Cerebellar cortex (tissue), 1 donor: ENCODE measurements at regions not wholly inside any gene's neighbourhood (a gene's known extent, or its start where the extent isn't known, plus 50 kb on each side); places are given as distances from the start of the nearest gene placed in this dataset.
A peak's percentile ranks its signal among the peaks of the same experiment; 100 is the strongest.
"Not testable (repeated sequence)": the region's sequence is repeated elsewhere in the genome, so short reads cannot be mapped to it uniquely, and the experiment has no call there.

Experiments
- DNase-seq: peaks from one replicate; pipeline ENCODE4 v3.0.0-alpha.2; 2015; ENCODE audit warnings: low spot score

DNA sequence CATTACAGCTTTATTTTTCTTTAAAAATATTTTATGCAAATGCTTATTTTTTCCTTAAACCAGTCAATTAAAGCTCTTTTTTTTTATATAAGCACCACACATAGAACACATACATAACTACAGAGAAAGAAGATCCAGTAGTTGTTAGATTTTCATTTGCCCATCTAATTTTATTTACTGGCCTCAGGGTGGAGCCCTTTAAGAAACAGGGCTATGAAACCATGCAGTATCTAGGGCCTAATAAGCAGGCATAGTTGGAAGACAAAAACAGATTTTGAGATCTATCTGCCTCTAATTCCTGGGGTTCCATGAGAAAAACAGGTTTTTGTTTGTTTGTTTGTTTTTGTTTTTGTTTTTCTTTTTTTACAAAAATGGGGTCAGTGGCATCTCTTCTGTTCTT, 120.6 kb downstream of the BCHE start:
- no peak for DNase-seq

DNA sequence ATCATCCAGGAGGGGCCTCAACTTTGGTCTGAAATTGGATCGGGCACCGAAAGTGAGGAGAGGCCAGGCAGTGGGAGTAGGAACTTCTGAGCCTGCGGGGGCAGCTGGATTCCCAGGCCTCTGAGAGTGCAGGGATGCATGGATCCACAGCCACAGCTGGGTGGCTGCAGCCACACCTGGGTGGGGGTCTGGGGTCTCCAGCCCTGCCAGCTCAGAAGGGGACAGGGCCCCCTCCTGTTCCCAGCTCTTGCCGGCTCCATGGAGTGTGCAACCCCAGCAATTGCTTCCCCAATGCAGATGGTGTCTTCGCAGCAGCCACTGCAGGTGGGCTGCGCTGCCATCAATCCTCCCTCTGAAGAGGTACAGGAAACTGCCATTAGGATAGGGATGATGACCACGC, 123.7 kb downstream of the BCHE start:
- DNase-seq: no peak

DNA sequence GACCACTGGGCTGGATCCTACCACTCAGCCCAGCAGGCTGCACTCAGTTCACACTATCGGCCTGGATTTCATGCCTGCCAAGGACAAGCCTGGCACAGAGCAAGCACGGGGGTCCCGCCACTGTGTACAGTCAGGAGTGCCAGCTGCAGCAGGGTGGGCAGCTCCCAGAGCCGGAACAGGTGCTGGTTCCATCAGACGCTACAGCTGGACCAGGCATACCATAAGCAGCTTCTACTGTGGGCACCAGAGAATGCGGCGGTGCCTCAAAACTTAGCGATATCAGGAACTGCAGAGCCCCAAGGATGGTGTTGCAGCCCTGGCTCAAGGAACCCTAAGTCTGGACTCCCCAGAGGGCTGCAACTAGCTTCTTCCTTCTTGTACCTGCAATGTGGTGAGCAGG, 124.8 kb downstream of the BCHE start:
- no peak for DNase-seq

DNA sequence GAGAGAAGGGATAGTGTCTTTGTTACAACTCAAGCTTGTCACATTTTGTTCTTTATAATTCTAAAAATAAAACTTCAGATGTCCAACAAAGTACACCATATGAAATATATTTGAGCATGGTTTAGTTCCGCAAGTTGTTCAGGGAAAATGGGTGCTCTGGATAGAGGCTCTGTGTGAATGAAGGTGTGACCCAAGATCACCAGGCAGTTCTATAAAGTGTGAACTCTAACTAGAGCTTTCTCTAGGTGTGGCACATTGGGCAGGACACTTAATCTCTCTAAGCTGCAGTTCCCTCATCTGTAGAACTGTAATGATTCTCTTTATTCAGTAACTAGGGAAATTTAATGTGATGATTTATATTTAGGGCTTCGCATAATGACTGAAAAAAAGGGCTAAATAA, 139.3 kb downstream of the BCHE start:
- DNase-seq: no peak

DNA sequence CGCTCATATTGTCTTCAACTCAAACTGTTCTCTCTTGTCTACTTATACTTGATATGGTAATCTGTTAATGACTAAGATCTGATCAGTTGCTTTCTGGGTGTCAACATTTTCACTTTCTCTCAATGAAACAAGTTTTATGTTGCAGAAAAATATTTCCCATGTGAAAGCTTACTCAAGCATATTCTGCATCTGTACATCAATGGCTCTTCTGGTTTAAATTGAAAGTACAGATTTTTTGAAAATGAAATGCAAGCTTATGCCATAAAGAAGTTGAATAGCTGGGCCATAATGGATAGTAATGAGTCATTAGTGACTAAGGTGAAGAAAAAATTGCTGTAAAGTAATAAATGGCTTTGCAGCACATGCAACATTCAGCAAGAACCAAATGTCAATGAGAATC, 140.7 kb downstream of the BCHE start:
- no peak for DNase-seq

DNA sequence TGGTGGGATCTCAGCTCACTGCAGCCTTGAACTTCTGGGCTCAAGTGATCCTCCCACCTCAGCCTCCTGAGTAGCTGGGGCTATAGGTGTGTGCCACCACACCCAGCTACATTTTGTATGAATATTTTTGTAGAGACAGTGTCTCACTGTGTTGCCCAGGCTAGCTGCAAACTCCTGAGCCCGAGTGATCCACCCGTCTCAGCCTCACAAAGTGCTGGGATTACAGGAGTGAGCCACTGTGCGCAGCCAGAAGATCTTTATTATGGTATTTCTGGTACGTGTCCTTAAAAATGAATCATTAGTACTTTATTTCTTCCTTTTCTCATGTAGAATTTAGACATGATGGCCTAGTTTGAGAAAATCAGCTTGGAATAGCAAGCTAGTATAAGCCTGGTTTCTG, 153.3 kb downstream of the BCHE start:
- no peak for DNase-seq

DNA sequence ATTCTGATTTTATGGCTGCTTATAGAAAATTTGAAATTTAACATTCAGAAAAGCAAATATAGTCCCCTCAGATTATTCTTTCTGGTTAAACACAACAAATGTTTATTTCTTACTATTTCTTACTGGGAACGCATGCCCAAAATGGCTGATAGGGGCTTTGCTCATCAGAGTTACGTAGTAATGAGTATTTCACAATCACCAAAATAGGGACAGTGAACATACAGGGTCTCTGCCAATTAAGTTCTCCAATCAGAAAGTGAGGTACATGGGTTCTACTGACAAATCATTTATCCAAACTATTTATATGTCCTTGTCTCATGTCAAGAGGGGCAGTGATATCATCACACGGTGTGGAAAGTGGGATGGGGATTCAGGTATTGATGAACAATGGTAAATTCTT, 154.5 kb downstream of the BCHE start:
- no peak for DNase-seq

DNA sequence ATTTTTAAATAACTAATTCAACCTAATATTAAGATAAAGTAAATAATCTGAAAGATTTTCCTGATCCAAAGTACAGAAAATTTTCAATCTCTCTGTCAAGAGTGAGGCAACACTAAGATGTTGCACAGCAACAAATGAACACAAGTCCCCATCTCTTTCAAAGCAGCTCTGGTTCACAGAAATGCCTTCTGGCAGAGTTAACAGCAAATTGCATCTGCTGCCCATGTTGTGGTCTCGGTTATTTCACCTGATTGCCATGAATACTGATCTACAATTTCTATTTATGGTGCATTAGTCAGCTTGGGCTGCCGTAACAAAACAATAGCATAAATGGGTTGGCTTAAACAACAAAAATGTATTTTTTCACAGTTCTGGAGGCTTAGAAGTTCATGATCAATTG, 167.3 kb downstream of the BCHE start:
- no peak for DNase-seq

DNA sequence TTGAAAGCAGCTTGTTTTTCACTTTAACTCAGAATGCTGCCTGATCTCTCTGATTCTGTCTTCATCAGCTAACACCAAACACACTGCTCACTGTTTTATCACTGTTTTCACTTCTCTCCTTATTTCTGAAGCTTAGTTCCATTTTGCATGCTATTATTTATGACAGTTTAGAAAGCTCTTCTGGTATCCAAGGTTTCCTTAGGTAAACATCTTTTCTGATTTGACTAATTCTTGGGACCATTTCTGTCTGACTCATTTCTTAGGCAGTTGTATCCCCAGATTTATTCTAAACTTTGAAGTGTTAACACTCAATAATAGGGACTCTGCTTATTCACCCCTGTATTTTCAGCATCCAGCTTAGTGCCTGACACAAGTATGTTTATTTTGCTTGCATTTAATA, 167.7 kb downstream of the BCHE start:
- no peak for DNase-seq

DNA sequence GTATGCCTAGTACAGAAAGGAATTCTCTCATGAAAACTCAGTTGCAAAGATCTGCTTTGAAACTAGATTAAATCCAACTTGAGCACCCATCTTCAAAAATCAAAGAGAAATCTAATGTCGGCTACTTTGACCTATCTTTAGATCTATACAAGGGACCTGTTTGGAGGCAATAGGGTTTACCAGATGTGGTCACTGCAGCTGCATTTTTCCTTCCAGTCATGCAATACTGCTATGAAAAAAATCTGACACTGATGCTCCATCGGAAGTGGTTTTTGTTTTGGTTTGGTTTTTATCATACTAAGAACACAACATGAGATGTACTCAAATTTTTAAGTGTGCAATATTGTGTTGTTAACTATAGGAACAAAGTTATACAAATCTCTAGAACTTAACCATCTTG, 169.5 kb downstream of the BCHE start:
- DNase-seq: no peak

DNA sequence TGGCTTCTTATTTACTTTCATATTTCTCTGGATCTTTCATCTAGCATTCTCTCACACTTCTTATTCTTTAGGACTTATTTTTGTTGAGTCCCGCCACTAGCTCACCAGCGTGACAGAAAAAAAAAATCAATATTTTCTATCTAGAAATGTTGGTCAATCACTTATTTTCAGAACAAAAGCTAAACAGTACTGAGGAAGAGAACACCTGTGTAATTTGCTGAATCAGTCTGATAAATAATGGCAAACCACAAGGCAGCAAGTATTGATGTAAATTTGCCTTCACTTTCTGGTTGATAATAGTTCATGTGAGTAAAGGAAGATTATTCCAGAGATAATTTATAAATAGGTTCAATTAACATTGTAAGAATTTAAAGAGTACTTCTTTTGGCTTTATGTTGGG, 179.2 kb downstream of the BCHE start:
- DNase-seq: no peak

DNA sequence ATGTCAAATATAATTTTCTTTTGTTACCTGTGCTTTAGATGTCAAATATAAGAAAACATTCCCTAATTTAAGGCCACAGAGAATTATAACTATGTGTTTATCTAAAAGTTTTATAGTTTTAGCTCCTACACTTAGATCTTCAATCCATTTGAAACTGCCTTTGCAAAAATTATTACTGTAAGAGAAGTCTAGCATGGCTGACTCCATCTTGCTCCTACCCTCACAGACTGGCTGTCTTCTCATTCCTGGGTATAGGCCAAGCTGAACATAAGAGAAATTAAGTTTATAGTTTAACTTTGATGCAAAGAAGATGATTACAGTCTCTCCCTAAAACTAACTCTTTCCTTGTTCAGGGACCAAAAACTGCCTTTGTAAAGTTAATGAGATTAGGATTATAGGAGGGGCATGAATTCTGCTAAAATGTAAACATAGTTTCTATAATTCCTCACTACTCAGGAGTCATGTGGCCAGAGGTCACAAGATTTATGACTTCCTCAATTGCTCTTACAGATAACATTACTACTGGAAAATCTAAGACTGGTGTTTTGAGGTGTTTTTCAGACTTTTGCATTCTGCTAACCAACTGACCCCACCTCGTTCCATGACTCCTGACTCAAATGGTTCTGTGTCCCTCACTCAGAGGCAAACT, 184.0 kb downstream of the BCHE start:
- no peak for DNase-seq

DNA sequence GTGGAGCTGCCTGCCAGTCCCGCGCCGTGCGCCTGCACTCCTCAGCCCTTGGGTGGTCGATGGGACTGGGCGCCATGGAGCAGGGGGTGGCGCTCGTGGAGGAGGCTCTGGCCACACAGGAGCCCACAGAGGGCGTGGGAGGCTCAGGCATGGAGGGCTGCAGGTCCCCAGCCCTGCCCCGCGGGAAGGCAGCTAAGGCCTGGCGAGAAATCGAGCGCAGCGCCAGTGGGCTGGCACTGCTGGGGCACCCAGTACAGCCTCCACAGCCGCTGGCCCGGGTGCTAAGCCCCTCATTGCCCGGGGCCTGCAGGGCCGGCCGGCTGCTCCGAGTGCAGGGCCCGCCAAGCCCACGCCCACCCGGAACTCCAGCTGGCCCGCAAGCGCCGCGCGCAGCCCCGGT, 187.9 kb downstream of the BCHE start:
- not testable (repeated sequence) for DNase-seq

DNA sequence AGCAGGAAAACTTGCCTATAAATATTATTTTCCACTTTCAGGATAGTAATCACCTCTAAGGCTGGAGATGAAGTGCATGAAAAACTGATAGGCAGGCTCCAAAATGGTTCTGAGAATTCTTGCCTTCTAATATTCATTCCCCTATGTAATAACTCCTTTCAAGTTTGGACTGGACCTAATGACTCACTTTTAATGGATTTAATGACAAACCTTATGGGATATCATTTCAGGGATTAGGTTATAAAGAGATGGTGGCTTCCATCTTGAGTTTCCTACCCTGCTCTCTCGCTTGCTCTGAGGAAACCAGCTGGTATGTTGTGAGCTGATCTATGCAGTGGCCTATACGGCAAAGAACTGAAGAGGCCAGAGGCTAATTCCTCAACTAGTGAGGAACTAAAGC, 192.0 kb downstream of the BCHE start:
- DNase-seq: no peak

DNA sequence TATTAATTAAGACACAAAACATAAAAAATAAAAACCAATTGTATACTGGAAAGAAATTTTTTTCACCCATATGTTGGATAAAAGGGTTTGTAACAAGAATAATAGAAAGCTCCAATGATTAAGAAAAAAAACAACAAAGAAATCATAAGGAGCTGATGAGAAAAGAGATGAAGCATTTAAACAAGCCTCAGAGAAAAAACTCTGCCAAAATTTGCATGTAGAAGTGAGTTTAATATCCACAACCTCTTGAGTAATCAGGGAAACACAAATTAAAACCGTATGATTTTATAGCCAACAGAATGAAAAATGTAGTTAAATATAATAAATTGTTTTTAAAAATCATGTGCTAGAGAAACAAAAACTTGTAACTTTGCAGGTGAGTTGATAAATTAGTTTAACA, 192.9 kb downstream of the BCHE start:
- no peak for DNase-seq

DNA sequence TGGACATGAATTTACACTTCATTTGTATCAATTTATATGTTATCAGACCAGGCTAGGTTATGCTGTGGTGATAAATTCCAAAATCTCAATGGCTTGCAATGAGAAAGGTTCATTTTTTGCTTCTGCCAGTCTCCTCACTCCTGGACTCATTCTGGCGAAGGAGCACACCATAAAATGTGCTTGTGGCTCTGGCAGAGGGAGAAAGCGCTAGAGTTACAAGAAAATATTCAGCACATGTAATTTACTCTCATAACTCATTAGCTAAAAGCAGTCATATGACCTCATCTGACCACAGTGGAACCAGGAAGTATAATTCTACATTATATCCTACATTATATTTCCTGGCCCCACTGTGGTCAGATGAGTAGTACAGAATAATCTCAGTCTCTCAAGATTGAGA, 193.8 kb downstream of the BCHE start:
- DNase-seq: no peak

DNA sequence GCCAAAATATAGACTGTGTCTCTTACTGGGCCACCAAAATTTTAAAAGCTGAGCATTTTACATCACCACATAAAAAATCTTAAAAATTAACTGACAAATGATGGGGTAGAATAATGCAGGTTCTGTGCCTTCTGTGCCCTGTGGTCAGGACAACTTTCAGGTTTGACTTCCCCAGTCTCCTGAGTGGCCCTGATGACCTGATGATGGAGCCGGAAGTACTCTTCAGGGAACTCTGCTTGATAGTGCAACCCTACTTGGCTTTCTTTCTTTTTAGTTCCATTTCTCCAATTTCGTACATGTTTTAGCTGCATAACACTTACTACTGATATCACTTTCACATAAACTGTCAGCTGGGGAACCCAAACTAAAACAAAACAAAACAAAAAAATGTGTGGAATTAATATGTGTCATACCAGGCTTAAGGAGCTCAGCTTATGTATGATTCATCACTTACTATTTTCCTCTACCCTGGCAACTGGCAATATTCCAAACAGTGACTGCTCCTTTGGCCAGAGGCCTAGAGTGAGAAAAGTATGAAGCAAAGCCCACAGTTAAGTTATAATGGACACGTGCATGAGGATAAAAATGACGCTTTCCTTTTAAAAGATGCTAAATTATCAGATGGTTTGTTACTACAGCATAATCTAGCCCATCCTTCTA, 194.3 kb downstream of the BCHE start:
- peak; percentile 59 for DNase-seq

DNA sequence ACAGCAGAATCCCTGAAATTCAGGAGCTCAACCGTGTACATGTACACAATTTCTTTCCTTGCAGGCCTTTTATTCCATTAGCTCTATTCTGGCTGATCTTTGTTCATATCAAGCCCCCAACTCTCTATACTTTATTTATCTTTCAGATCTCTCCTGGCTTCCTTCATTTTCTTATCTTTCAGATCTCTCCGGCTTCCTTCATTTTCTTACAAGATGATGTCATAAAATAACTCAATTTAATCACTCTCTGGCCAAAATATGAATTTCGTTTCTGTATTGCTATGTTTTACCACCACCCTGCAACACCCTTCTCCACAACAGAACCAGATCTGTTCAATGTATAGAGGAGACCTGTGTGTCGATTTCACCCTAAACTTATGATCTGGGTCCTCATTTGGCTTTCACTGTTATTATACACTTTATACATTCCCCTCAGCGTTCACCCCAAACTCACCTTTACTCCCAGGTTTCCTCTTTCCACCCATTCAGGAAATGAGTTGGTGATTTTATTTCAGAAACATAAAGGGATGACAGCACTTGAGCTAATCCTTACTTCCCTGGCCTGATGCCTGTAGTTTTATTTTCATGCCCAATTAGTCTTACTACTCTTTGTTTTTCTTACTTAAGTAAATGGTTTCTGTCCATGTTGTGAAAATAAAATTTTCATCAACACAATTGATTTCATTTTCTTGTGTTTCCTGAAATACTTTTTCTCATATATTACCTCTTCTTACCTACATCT, 195.5 kb downstream of the BCHE start:
- DNase-seq: no peak

DNA sequence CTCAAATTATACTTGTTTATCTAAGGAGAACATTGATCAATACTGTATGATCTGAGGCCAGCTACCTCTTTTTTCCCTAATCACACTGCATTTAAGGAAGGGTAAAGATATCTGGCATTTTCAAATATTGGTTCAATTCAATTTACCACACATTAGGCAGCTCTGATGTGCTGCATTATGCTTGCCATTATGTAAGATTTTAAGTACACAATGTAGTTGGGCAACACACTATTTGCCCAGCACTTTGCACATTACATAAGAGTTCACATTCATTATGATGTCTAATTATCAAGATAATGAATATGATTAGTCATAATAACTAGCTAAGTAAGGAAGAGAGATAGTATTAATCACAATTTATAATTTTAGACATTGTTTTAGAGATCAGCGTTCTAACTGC, 196.3 kb downstream of the BCHE start:
- DNase-seq: no peak

DNA sequence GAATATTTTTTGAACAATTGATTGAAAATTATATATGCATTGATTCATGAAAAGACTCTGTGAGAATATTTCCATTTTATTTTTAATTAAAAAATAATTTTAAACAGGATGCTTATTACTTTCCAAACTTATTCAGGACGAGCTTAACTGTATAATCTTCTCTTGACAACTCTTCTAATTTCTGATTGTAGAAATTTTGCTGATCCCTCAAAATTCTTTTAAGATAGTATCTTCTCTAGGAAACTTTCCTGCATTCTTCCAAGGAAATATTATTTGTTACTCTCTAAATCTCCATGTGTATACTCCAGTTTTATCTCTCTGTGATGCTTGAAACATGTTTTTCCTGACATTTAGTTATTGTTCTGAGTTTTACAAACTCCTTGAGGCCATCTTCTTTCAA, 197.2 kb downstream of the BCHE start:
- DNase-seq: no peak

DNA sequence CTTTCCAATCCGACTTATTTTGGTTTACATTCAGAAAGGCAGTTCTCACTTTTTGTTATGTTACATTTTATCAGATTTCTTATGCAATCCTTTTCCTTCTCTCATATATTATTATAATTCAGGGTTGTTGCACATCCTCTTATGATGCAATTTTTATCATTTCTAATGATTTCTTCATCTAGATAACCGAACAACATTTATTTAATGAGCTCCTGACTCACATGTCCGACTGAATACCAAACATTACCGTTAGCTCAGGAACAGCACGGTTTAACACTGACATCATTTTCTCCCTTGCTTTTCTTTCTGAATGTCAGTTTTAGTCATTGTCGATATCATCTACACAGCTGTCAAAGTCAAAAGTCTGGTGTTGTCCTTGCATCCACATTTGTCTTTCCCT, 199.2 kb downstream of the BCHE start:
- no peak for DNase-seq

DNA sequence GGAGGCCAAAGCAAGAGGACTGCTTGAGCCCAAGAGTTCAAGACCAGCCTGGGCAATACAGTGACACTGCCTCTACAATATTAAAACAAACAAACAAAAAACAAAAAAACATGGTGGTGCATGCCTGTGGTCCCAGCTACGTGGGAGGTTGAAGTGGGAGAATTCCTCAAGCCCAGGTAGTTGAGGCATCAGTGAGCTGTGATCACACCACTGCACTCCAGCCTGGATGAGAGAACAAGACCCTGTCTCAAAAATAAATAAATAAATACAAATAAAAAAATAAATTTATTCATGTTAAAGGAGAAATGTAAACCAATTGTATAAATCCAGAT, 200.6 kb downstream of the BCHE start:
- no peak for DNase-seq

DNA sequence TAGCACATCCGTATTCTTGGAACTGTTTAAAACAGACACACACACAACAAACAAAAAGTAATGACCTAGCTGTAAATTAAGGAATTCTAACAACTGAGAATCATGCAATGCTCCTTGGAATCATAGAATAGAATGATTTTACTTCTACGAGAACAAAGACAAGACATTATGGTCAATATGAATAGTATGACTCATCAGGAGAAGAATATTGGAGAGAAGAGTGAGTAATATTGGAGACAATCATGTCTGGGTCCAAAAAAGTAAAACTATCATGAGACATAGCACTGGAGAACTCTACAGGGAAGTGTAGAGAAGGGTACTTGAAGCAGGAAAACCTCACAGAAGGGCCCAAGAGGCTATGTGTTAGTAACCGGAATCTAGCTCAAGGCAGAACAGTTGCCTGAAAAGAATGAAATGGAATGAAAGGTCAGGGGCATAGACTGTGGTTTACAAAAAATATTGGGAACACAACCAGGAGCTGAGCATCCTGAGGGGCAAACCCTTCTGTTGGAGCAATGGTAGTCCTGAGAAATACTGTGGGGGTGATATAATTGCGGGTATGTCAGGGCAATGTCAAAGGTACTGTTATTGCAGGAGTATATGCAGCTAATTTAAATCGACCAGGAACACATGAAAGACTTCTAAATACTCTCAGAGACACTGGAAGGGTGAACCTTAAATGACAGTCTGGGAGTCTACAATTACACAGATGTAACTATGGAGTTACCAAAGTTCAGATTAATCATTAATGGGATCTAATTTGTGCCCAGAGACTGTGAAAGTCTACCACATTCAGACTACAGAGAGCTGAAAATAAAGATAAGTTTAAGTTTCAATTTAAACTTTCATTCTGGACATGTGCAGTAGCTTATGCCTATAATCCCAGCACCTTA, 201.2 kb downstream of the BCHE start:
- no peak for DNase-seq
